Muscle of leg (tissue), 3 donors: ENCODE measurements at regions not wholly inside any gene's neighbourhood (a gene's known extent, or its start where the extent isn't known, plus 50 kb on each side); places are given as distances from the start of the nearest gene placed in this dataset.

Source experiments
- DNase-seq: peaks from one replicate; pipeline ENCODE4 v3.0.0; 2013
- H3K27ac ChIP-seq: one replicate; pipeline ENCODE4 v1.5.1; 2013; ENCODE audit warnings: mild to moderate bottlenecking, low read length, control low read depth
- H3K27me3 ChIP-seq: one replicate; pipeline ENCODE4 v1.6.1; 2013; ENCODE audit warnings: low read length; ENCODE audit not compliant: control insufficient read depth, insufficient read depth
- H3K36me3 ChIP-seq: one replicate; pipeline ENCODE4 v1.6.1; 2013; ENCODE audit warnings: low read length; ENCODE audit not compliant: control insufficient read depth, insufficient read depth
- H3K4me1 ChIP-seq: one replicate; pipeline ENCODE4 v1.6.1; 2013; ENCODE audit warnings: low read length; ENCODE audit not compliant: control insufficient read depth, insufficient read depth
- H3K4me3 ChIP-seq: one replicate; pipeline ENCODE4 v1.5.1; 2013; ENCODE audit warnings: low read length, control low read depth
- H3K9me3 ChIP-seq: replicated peaks from 2 replicates; pipeline ENCODE4 v1.6.1; 2013; ENCODE audit warnings: low read depth, low read length; ENCODE audit not compliant: control insufficient read depth
- WGBS: methylation state at CpG from one replicate; pipeline ENCODE4 v1.1.5; 2013; ENCODE audit warnings: missing lambda C conversion rate; ENCODE audit not compliant: insufficient coverage; 5-methylcytosine and 5-hydroxymethylcytosine counted together

GRCh38 chr5:166200532-166200931, 2090.9 kb upstream of the WWC1 start:
- no peaks in the 10 kb centered on the region for H3K36me3 ChIP-seq
- no peaks in the 10 kb centered on the region for H3K27me3 ChIP-seq
- DNase-seq = no peak
- no peaks in the 10 kb centered on the region for H3K4me1 ChIP-seq
- no peak overlapping the region for H3K4me3 ChIP-seq
- no peaks in the 10 kb centered on the region for H3K9me3 ChIP-seq
- H3K27ac ChIP-seq = no peak overlapping the region
- no CpG with 5 or more reads among the region's 2 CpGs for WGBS

GRCh38 chr5:166211640-166212039, 2079.8 kb upstream of the WWC1 start:
- no peaks in the 10 kb centered on the region for H3K27me3 ChIP-seq
- H3K4me1 ChIP-seq = no peaks in the 10 kb centered on the region
- H3K4me3 ChIP-seq = no peak overlapping the region
- no peaks in the 10 kb centered on the region for H3K36me3 ChIP-seq
- WGBS = 83% methylated on average over 2 of the region's 3 CpGs
- DNase-seq = no peak
- no peaks in the 10 kb centered on the region for H3K9me3 ChIP-seq
- no peak overlapping the region for H3K27ac ChIP-seq

GRCh38 chr5:166236327-166236726, 2055.1 kb upstream of the WWC1 start:
- Histone ChIP-seq H3K27ac (no peak overlapping the region), H3K9me3 (no peaks in the 10 kb centered on the region), H3K4me3 (no peak overlapping the region), H3K4me1 (no peaks in the 10 kb centered on the region), H3K27me3 (no peaks in the 10 kb centered on the region), H3K36me3 (no peaks in the 10 kb centered on the region)
- no CpG with 5 or more reads among the region's 1 CpG for WGBS
- no peak for DNase-seq

- no CpG with 5 or more reads among the region's 2 CpGs for WGBS
- no peak overlapping the region for H3K27ac ChIP-seq
- H3K36me3 ChIP-seq = no peaks in the 10 kb centered on the region
- H3K4me1 ChIP-seq = no peaks in the 10 kb centered on the region
- no peaks in the 10 kb centered on the region for H3K27me3 ChIP-seq
- DNase-seq = no peak
- no peak overlapping the region for H3K4me3 ChIP-seq
- H3K9me3 ChIP-seq = no peaks in the 10 kb centered on the region
These were observed 2050.7 kb upstream of the WWC1 start for GRCh38 chr5:166240705-166241104.

- Histone ChIP-seq H3K36me3 (no peaks in the 10 kb centered on the region), H3K4me1 (no peaks in the 10 kb centered on the region), H3K9me3 (no peaks in the 10 kb centered on the region), H3K27me3 (no peaks in the 10 kb centered on the region), H3K4me3 (no peak overlapping the region), H3K27ac (no peak overlapping the region)
- DNase-seq = no peak
- no CpG with 5 or more reads among the region's 2 CpGs for WGBS
These were observed 2045.9 kb upstream of the WWC1 start for GRCh38 chr5:166245556-166245955.

- Histone ChIP-seq H3K27ac (no peak overlapping the region), H3K27me3 (no peaks in the 10 kb centered on the region), H3K4me3 (no peak overlapping the region), H3K36me3 (no peaks in the 10 kb centered on the region), H3K9me3 (no peaks in the 10 kb centered on the region), H3K4me1 (no peaks in the 10 kb centered on the region)
- WGBS = no CpG with 5 or more reads among the region's 4 CpGs
- DNase-seq = no peak
These were observed 2039.7 kb upstream of the WWC1 start for GRCh38 chr5:166251786-166252185.

- WGBS = no CpG with 5 or more reads among the region's 4 CpGs
- H3K9me3 ChIP-seq = no peaks in the 10 kb centered on the region
- no peaks in the 10 kb centered on the region for H3K4me1 ChIP-seq
- no peak for DNase-seq
- no peaks in the 10 kb centered on the region for H3K36me3 ChIP-seq
- no peak overlapping the region for H3K27ac ChIP-seq
- no peak overlapping the region for H3K4me3 ChIP-seq
- H3K27me3 ChIP-seq = no peaks in the 10 kb centered on the region
These were observed 2033.8 kb upstream of the WWC1 start for GRCh38 chr5:166257661-166258060.

GRCh38 chr5:166262395-166262794, 2029.0 kb upstream of the WWC1 start:
- no peaks in the 10 kb centered on the region for H3K27me3 ChIP-seq
- H3K4me1 ChIP-seq = no peaks in the 10 kb centered on the region
- H3K4me3 ChIP-seq = no peak overlapping the region
- no peak for DNase-seq
- H3K9me3 ChIP-seq = no peaks in the 10 kb centered on the region
- no peaks in the 10 kb centered on the region for H3K36me3 ChIP-seq
- no CpG with 5 or more reads among the region's 3 CpGs for WGBS
- no peak overlapping the region for H3K27ac ChIP-seq

GRCh38 chr5:166267907-166268306, 2023.5 kb upstream of the WWC1 start:
- H3K36me3 ChIP-seq = no peaks in the 10 kb centered on the region
- no CpG with 5 or more reads among the region's 4 CpGs for WGBS
- no peaks in the 10 kb centered on the region for H3K27me3 ChIP-seq
- DNase-seq = no peak
- H3K4me3 ChIP-seq = no peak overlapping the region
- H3K4me1 ChIP-seq = no peaks in the 10 kb centered on the region
- H3K9me3 ChIP-seq = no peaks in the 10 kb centered on the region
- no peak overlapping the region for H3K27ac ChIP-seq

GRCh38 chr5:166270712-166271111, 2020.7 kb upstream of the WWC1 start:
- Histone ChIP-seq H3K4me3 (no peak overlapping the region), H3K36me3 (no peaks in the 10 kb centered on the region), H3K27me3 (no peaks in the 10 kb centered on the region), H3K9me3 (no peaks in the 10 kb centered on the region), H3K4me1 (no peaks in the 10 kb centered on the region), H3K27ac (no peak overlapping the region)
- DNase-seq = no peak
- WGBS = 100% methylated on average over 2 of the region's 2 CpGs

GRCh38 chr5:166276006-166276405, 2015.4 kb upstream of the WWC1 start:
- H3K27me3 ChIP-seq = no peaks in the 10 kb centered on the region
- no peaks in the 10 kb centered on the region for H3K9me3 ChIP-seq
- peak; percentile 10 for DNase-seq

More at GRCh38 chr5:166276006-166276405, 2015.4 kb upstream of the WWC1 start:
- no peak overlapping the region for H3K4me3 ChIP-seq
- no peaks in the 10 kb centered on the region for H3K4me1 ChIP-seq
- H3K36me3 ChIP-seq = no peaks in the 10 kb centered on the region
- no peak overlapping the region for H3K27ac ChIP-seq
